Lower leg skin (tissue), 4 donors: ENCODE measurements at regions not wholly inside any gene's neighbourhood (a gene's known extent, or its start where the extent isn't known, plus 50 kb on each side); places are given as distances from the start of the nearest gene placed in this dataset.
"Not testable (repeated sequence)": the region's sequence is repeated elsewhere in the genome, so short reads cannot be mapped to it uniquely, and the experiment has no call there.

Experiments
- DNase-seq, 2 donors: peaks; one replicate each; pipeline ENCODE4 v3.0.0-alpha.2; 2019; ENCODE audit warnings: low spot score in 2 of 2
- H3K4me3 ChIP-seq: fragments of 200-600 bp; sonication (generic); 2 replicates; pipeline ENCODE4 v1.5.1; 2017; ENCODE audit warnings: mild to moderate bottlenecking, low read depth; ENCODE audit not compliant: poor library complexity, severe bottlenecking
- CTCF ChIP-seq, 3 donors: fragments of 450-650 bp; IDR thresholded peaks; one replicate each; pipeline ENCODE4 v1.5.1; 2016; ENCODE audit warnings: antibody characterized with exemption in 3 of 3, mild to moderate bottlenecking in 3 of 3, moderate library complexity in 2 of 3
- POLR2A ChIP-seq, 2 donors: fragments of 450-650 bp; IDR thresholded peaks; one replicate each; pipeline ENCODE4 v1.6.1; 2016 to 2017; ENCODE audit warnings: antibody characterized with exemption in 2 of 2, mild to moderate bottlenecking in 1 of 2, moderate library complexity in 1 of 2
- WGBS, 2 donors: methylation state at CpG; one replicate each; pipeline ENCODE4 v1.1.5; 2018; 5-methylcytosine and 5-hydroxymethylcytosine counted together
- intact Hi-C: fragments of 100-400 bp; cut with DNase I; formaldehyde crosslinking; loops from one replicate; pipeline ENCODE4 v1.15.0; 2023; ENCODE audit warnings: low total_unique reads

- no peak for DNase-seq
- 66 to 73% methylated on average over 10 of the region's 10 CpGs for WGBS, 2 donors
- no peak overlapping the region for H3K4me3 ChIP-seq
- intact Hi-C loops: no loop called here
- TF ChIP-seq POLR2A (IDR thresholded peaks at IDR 0.05) (no peak), CTCF (IDR thresholded peaks at IDR 0.05) (no peak)
Measured at GRCh38 chr7:3176112-3177000, 124.7 kb upstream of the SDK1 start.

- DNase-seq: no peak
- no peak overlapping the region for H3K4me3 ChIP-seq
- TF ChIP-seq POLR2A (IDR thresholded peaks at IDR 0.05): no peak
- no peak for TF ChIP-seq CTCF (IDR thresholded peaks at IDR 0.05)
- 73 to 78% methylated on average over 2 of the region's 2 CpGs for WGBS, 2 donors
- intact Hi-C loops: no loop called here
Measured at GRCh38 chr7:3177271-3177670, 123.8 kb upstream of the SDK1 start.

DNA sequence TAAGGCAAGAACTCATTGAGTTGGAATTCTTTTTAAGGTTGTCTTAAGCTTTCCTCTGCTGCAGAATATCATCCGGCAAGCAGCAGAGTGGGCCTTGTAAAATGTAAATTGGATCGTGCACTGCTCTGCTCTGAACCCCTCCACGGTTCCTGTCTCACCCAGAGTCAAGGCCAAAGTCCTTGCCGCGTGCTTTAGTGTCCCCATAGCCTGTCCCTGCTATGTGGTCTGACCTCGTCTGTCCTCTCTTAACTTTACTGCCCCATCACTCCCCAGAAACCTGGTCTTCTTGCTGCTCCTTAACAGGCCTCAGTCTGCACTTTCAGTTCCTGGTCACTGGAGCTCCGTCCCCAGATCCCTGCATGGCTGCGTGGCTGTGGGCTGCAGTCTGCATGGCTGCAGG lies 121.6 kb upstream of the SDK1 start:
- no peak for DNase-seq
- TF ChIP-seq CTCF (IDR thresholded peaks at IDR 0.05) (no peak), POLR2A (IDR thresholded peaks at IDR 0.05) (no peak)
- WGBS, 2 donors: 75 to 83% methylated on average over 8 of the region's 8 CpGs
- no peak overlapping the region for H3K4me3 ChIP-seq
- intact Hi-C loops: no loop called here

GRCh38 chr7:3180604-3181003 lies 120.4 kb upstream of the SDK1 start:
- TF ChIP-seq CTCF (IDR thresholded peaks at IDR 0.05): no peak
- no peak for TF ChIP-seq POLR2A (IDR thresholded peaks at IDR 0.05)

DNA sequence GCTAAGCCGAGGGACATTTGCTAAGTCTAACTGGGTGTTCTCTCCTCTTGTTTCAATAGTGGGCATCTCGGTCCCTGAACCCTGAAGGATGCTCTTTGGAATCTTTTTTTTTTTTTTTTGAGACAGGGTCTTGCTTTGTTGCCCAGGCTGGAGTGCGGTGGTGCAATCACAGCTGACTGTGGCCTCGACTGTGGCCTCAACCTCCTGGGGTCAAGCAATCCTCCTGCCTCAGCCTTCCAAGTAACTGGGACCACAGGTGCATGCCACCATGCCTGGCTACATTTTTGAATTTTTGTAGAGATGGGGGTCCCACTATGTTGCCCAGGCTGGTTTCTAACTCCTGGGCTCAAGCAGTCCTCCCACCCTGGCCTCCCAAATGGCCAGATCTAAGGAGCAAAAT lies 119.0 kb upstream of the SDK1 start:
- intact Hi-C loops: loop anchor here (5.0 kb wide), 1 partner anchor 370 kb away; no protein-coding TSS in a partner anchor
- not testable (repeated sequence) for DNase-seq
- WGBS, 2 donors: 78% methylated on average over 4 of the region's 4 CpGs

More at GRCh38 chr7:3180604-3181003, 120.4 kb upstream of the SDK1 start:
- intact Hi-C loops: loop anchor here (5.0 kb wide), 1 partner anchor 368 kb away; no protein-coding TSS in a partner anchor
- H3K4me3 ChIP-seq: no peak overlapping the region
- WGBS, 2 donors: 73 to 83% methylated on average over 8 of the region's 8 CpGs
- no peak for DNase-seq

GRCh38 chr7:3187444-3188040 lies 113.5 kb upstream of the SDK1 start:
- DNase-seq: no peak
- intact Hi-C loops: no loop called here
- TF ChIP-seq CTCF (IDR thresholded peaks at IDR 0.05) (no peak), POLR2A (IDR thresholded peaks at IDR 0.05) (no peak)
- H3K4me3 ChIP-seq: no peak overlapping the region
- WGBS, 2 donors: 68 to 77% methylated on average over 18 of the region's 18 CpGs

More for the DNA sequence above, 119.0 kb upstream of the SDK1 start:
- not testable (repeated sequence) for H3K4me3 ChIP-seq
